ENCODE measurements at regions not wholly inside any gene's neighbourhood (a gene's known extent, or its start where the extent isn't known, plus 50 kb on each side); places are given as distances from the start of the nearest gene placed in this dataset.

GRCh38 chr3:25038922-25039321, 389.1 kb upstream of the RARB start:
- TF ChIP-seq CTCF (IDR thresholded peaks at IDR 0.05) (no peak), POLR2A (IDR thresholded peaks at IDR 0.05) (no peak)

Measured in testis (tissue), 2 donors.